Cardiac fibroblast (primary cell): ENCODE measurements at regions not wholly inside any gene's neighbourhood (a gene's known extent, or its start where the extent isn't known, plus 50 kb on each side); places are given as distances from the start of the nearest gene placed in this dataset.

Experiments used
- DNase-seq, 2 donors: peaks; one replicate each; pipeline versions ENCODE4 v3.0.0 to v3.0.0-alpha.2; 2010; ENCODE audit warnings: low read depth in 2 of 2
- H3K4me3 ChIP-seq, 2 donors: replicated peaks in 1 of 2; 1 replicate in 1 of 2; 2 replicates in 1 of 2; pipeline ENCODE4 v1.5.1; 2011; ENCODE audit warnings: low read depth in 2 of 2, low read length in 2 of 2, mild to moderate bottlenecking in 2 of 2, moderate library complexity in 1 of 2
- TF ChIP-seq, protein P1 (sequence below): IDR thresholded peaks from one replicate; pipeline ENCODE4 v1.5.1; 2011; ENCODE audit warnings: low read depth, mild to moderate bottlenecking, low read length, inconsistent platforms

DNA sequence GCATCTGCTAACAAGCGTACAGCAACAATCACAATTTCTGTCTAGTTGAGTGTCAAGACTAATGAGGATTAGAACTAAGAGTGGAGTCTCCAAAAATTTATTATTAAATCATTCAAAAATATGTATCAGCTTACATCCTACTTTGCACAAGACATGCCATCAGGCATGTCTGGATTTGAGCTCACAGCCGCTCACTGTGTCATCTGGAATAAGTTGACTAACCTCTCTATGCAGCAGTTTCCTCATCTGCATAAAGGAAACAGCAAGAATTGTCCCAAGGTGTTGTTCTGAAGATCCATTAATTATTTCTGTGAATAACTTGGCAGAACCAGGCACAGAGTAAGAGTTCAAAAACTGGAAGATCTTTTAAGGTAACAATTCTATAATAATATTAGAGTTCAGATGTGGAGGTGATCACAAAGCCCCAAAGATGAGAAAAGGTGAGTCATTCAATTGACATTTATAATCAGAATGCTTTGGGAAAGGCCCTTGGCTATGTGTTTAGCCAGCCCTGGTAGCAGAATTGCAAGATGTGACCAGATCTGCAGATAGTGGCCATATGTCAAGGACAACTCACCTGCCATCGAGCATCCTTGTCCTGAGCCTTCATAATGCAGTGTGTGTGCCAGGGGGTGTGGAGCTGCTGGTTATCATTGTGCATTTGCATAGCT is 264.0 kb downstream of the FOXA2 start:
- no peak overlapping the region for H3K4me3 ChIP-seq
- DNase-seq: no peak
- TF ChIP-seq, protein P1, sequence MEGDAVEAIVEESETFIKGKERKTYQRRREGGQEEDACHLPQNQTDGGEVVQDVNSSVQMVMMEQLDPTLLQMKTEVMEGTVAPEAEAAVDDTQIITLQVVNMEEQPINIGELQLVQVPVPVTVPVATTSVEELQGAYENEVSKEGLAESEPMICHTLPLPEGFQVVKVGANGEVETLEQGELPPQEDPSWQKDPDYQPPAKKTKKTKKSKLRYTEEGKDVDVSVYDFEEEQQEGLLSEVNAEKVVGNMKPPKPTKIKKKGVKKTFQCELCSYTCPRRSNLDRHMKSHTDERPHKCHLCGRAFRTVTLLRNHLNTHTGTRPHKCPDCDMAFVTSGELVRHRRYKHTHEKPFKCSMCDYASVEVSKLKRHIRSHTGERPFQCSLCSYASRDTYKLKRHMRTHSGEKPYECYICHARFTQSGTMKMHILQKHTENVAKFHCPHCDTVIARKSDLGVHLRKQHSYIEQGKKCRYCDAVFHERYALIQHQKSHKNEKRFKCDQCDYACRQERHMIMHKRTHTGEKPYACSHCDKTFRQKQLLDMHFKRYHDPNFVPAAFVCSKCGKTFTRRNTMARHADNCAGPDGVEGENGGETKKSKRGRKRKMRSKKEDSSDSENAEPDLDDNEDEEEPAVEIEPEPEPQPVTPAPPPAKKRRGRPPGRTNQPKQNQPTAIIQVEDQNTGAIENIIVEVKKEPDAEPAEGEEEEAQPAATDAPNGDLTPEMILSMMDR: no peak

- TF ChIP-seq, protein P1: no peak
- no peak overlapping the region for H3K4me3 ChIP-seq
- no peak for DNase-seq
Measured at GRCh38 chr20:22315771-22316170, 268.6 kb downstream of the FOXA2 start.

DNA sequence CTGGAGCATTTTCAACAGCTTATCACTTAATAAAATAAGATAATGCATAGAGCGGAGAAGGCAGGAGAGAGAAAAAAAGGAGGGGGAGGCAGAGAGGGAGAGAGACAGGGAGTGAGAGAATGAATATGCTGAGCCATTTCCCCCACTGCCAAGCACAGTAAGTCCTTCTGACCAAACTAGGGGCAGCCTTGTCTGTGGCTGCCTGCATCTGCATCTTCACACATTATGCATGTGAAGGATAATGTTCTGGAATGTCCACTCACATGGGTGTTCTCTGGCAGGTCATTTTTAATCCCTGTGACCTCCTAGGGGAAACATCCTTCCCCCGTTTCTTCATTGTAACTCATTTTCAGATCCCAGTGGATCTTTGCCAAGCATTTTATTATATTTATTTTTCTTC is 269.3 kb downstream of the FOXA2 start:
- DNase-seq: no peak
- H3K4me3 ChIP-seq: no peak overlapping the region
- TF ChIP-seq, protein P1: no peak

- peak; percentile 52 to 55 for DNase-seq
Measured at GRCh38 chr20:22312744-22313346, 271.5 kb downstream of the FOXA2 start.

GRCh38 chr20:22308934-22309333 is 275.4 kb downstream of the FOXA2 start:
- TF ChIP-seq, protein P1: no peak
- no peak for DNase-seq
- no peak overlapping the region for H3K4me3 ChIP-seq

More at GRCh38 chr20:22312744-22313346, 271.5 kb downstream of the FOXA2 start:
- H3K4me3 ChIP-seq: no peak overlapping the region
- TF ChIP-seq, protein P1: peak; percentile 69

GRCh38 chr20:22307409-22307808 is 277.0 kb downstream of the FOXA2 start:
- H3K4me3 ChIP-seq: no peak overlapping the region
- no peak for DNase-seq
- TF ChIP-seq, protein P1: no peak
